NCI-H2029 treated with DMSO at 0.1 percent for 48 hours (cell line): ENCODE measurements at regions not wholly inside any gene's neighbourhood (a gene's known extent, or its start where the extent isn't known, plus 50 kb on each side); places are given as distances from the start of the nearest gene placed in this dataset.
"Not testable (repeated sequence)": the region's sequence is repeated elsewhere in the genome, so short reads cannot be mapped to it uniquely, and the experiment has no call there.

Experiments used
- DNase-seq: peaks from one replicate; lab custom pipeline; 2025; lab: John Stamatoyannopoulos, UW

- DNase-seq, result no peak
Measured at GRCh38 chr12:29957835-29958234, 174.1 kb upstream of the TMTC1 start.

GRCh38 chr12:29945904-29946303 is 162.2 kb upstream of the TMTC1 start:
- no peak for DNase-seq

GRCh38 chr12:29944269-29945000 is 160.7 kb upstream of the TMTC1 start:
- no peak for DNase-seq

- DNase-seq, result no peak
Measured at GRCh38 chr12:29943683-29944082, 159.9 kb upstream of the TMTC1 start.

- DNase-seq, result no peak
Measured at GRCh38 chr12:29940811-29941210, 157.1 kb upstream of the TMTC1 start.

GRCh38 chr12:29930503-29930902 is 146.8 kb upstream of the TMTC1 start:
- no peak for DNase-seq

GRCh38 chr12:29929295-29929694 is 145.6 kb upstream of the TMTC1 start:
- no peak for DNase-seq

- DNase-seq, result no peak
Measured at GRCh38 chr12:29921307-29921706, 137.6 kb upstream of the TMTC1 start.

- no peak for DNase-seq
Measured at GRCh38 chr12:29908157-29908556, 124.4 kb upstream of the TMTC1 start.

- DNase-seq, result no peak
Measured at GRCh38 chr12:29907461-29907860, 123.7 kb upstream of the TMTC1 start.

GRCh38 chr12:29902043-29902442 is 118.3 kb upstream of the TMTC1 start:
- no peak for DNase-seq

- no peak for DNase-seq
Measured at GRCh38 chr12:29901585-29901984, 117.8 kb upstream of the TMTC1 start.

GRCh38 chr12:29899212-29899931 is 115.6 kb upstream of the TMTC1 start:
- no peak for DNase-seq

GRCh38 chr12:29895966-29896365 is 112.2 kb upstream of the TMTC1 start:
- no peak for DNase-seq

GRCh38 chr12:29893002-29893401 is 109.3 kb upstream of the TMTC1 start:
- DNase-seq, result no peak

- no peak for DNase-seq
Measured at GRCh38 chr12:29891792-29892191, 108.0 kb upstream of the TMTC1 start.

- DNase-seq, result peak; percentile 24
Measured at GRCh38 chr12:29889737-29890136, 106.0 kb upstream of the TMTC1 start.

GRCh38 chr12:29888777-29889176 is 105.0 kb upstream of the TMTC1 start:
- no peak for DNase-seq

GRCh38 chr12:29884957-29885356 is 101.2 kb upstream of the TMTC1 start:
- DNase-seq, result not testable (repeated sequence)

GRCh38 chr12:29883941-29884554 is 100.3 kb upstream of the TMTC1 start:
- no peak for DNase-seq

- no peak for DNase-seq
Measured at GRCh38 chr12:29883525-29883924, 99.8 kb upstream of the TMTC1 start.

- no peak for DNase-seq
Measured at GRCh38 chr12:29882846-29883245, 99.1 kb upstream of the TMTC1 start.

GRCh38 chr12:29880987-29881386 is 97.2 kb upstream of the TMTC1 start:
- no peak for DNase-seq
